GM23338 (cell line): ENCODE measurements at regions not wholly inside any gene's neighbourhood (a gene's known extent, or its start where the extent isn't known, plus 50 kb on each side); places are given as distances from the start of the nearest gene placed in this dataset.

Experiments
- CTCF ChIP-seq, 2 experiments: fragments of 200-600 bp in 1 of 2; sonication (generic) in 1 of 2; conservative IDR thresholded peaks; 2 replicates each; pipeline versions ENCODE4 v1.5.1 to v1.6.1; 2016 to 2017; ENCODE audit warnings: antibody characterized with exemption in 2 of 2, low read depth in 2 of 2, mild to moderate bottlenecking in 2 of 2, moderate library complexity in 1 of 2
- EZH2 ChIP-seq: fragments of 200-600 bp; sonication (generic); IDR thresholded peaks from one replicate; pipeline ENCODE4 v1.8.0; 2017; ENCODE audit warnings: antibody characterized with exemption, mild to moderate bottlenecking, low read depth; ENCODE audit not compliant: unreplicated experiment
- EZH2phosphoT487 ChIP-seq: fragments of 200-600 bp; sonication (generic); IDR thresholded peaks from one replicate; pipeline ENCODE4 v1.8.1; 2018; ENCODE audit warnings: antibody characterized with exemption; ENCODE audit not compliant: unreplicated experiment
- POLR2AphosphoS5 ChIP-seq: IDR thresholded peaks from 2 replicates; pipeline ENCODE4 v1.6.1; 2016; ENCODE audit warnings: antibody characterized with exemption, low read depth

- TF ChIP-seq CTCF (conservative IDR thresholded peaks at IDR 0.05; ENCODE audit: low read depth in 2 of 2) = no peak
- TF ChIP-seq EZH2phosphoT487 = no peak
- no peak for TF ChIP-seq EZH2
- TF ChIP-seq POLR2AphosphoS5 = no peak
Observed at GRCh38 chrX:82087699-82088098, 885.8 kb downstream of the SH3BGRL start.
